A549 (cell line): ENCODE measurements at regions not wholly inside any gene's neighbourhood (a gene's known extent, or its start where the extent isn't known, plus 50 kb on each side); places are given as distances from the start of the nearest gene placed in this dataset.

Experiments
- BHLHE40 ChIP-seq: IDR thresholded peaks from 2 replicates; pipeline ENCODE4 v1.6.1; 2012; ENCODE audit warnings: low read depth, low read length, inconsistent platforms
- CBX8 ChIP-seq: fragments of 200-600 bp; sonication (generic); IDR thresholded peaks from 2 replicates; pipeline ENCODE4 v1.6.1; 2016
- CEBPB ChIP-seq, 2 experiments: fragments of >200 bp in 1 of 2; sonication (Bioruptor Twin) in 1 of 2; formaldehyde crosslinking in 1 of 2; IDR thresholded peaks; 2 replicates each; pipeline ENCODE4 v1.6.1; 2012 to 2016
- CTCF ChIP-seq: fragments of >200 bp; sonication (Bioruptor Twin); formaldehyde crosslinking; IDR thresholded peaks from 3 replicates; pipeline ENCODE4 v1.5.1; 2016
- MAZ ChIP-seq: fragments of 150-350 bp; IDR thresholded peaks from 2 replicates; pipeline ENCODE4 v1.6.1; 2014; ENCODE audit warnings: antibody characterized with exemption, low read depth, low read length, borderline replicate concordance
- POLR2A ChIP-seq: IDR thresholded peaks from 2 replicates; pipeline ENCODE4 v1.6.1; 2012; ENCODE audit warnings: mild to moderate bottlenecking, low read length
- POLR2AphosphoS2 ChIP-seq: conservative IDR thresholded peaks from 2 replicates; pipeline ENCODE4 v1.6.1; 2012; ENCODE audit warnings: low read length, improper control_type of control experiment, inconsistent platforms
- RAD21 ChIP-seq, 2 experiments: fragments of >200 bp in 1 of 2; sonication (Bioruptor Twin) in 1 of 2; formaldehyde crosslinking in 1 of 2; IDR thresholded peaks in 1 of 2; conservative IDR thresholded peaks in 1 of 2; 2 replicates in 1 of 2; 3 replicates in 1 of 2; pipeline ENCODE4 v1.6.1; 2012 to 2018; ENCODE audit warnings: inconsistent platforms in 1 of 2
- SMC3 ChIP-seq: fragments of >200 bp; sonication (Bioruptor Twin); formaldehyde crosslinking; IDR thresholded peaks from 3 replicates; pipeline ENCODE4 v1.6.1; 2018; ENCODE audit warnings: inconsistent platforms
- USF2 ChIP-seq: fragments of 450-650 bp; IDR thresholded peaks from 2 replicates; pipeline ENCODE4 v1.6.1; 2014; ENCODE audit warnings: antibody characterized with exemption

GRCh38 chr10:78634389-78634815 lies 434.4 kb upstream of the ZMIZ1 start:
- TF ChIP-seq RAD21 (conservative IDR thresholded peaks at IDR 0.05 in 1 of 2, IDR thresholded peaks at IDR 0.05 in 1 of 2): no peak
- TF ChIP-seq POLR2A: no peak
- no peak for TF ChIP-seq CTCF
- no peak for TF ChIP-seq SMC3
- no peak for TF ChIP-seq USF2
- TF ChIP-seq CBX8: no peak
- no peak for TF ChIP-seq POLR2AphosphoS2
- TF ChIP-seq CEBPB (IDR thresholded peaks at IDR 0.05): no peak
- TF ChIP-seq BHLHE40: no peak
- TF ChIP-seq MAZ: no peak
